Aorta (tissue), 5 donors: ENCODE measurements at regions not wholly inside any gene's neighbourhood (a gene's known extent, or its start where the extent isn't known, plus 50 kb on each side); places are given as distances from the start of the nearest gene placed in this dataset.

Experiments
- ATAC-seq: fragments of 200-7000 bp; cut with Tn5 transposase; one replicate; pipeline ENCODE4 v1.9.1; 2022; ENCODE audit warnings: moderate library complexity; ENCODE audit not compliant: low FRiP score
- DNase-seq, 2 donors: peaks; one replicate each; pipeline ENCODE4 v3.0.0-alpha.2; 2020
- H3K27ac ChIP-seq, 2 donors: one replicate each; pipeline ENCODE4 v1.5.1; 2013; ENCODE audit warnings: low read length in 2 of 2, mild to moderate bottlenecking in 2 of 2, moderate library complexity in 2 of 2, control low read depth in 1 of 2, inconsistent platforms in 1 of 2, low read depth in 1 of 2
- H3K27me3 ChIP-seq, 2 donors: one replicate each; pipeline ENCODE4 v1.6.1; 2013; ENCODE audit warnings: control low read depth in 1 of 2, low read length in 1 of 2, mild to moderate bottlenecking in 1 of 2, moderate library complexity in 1 of 2; ENCODE audit not compliant: insufficient read depth in 2 of 2, control insufficient read depth in 1 of 2
- H3K36me3 ChIP-seq, 2 donors: one replicate each; pipeline ENCODE4 v1.6.1; 2013; ENCODE audit warnings: control low read depth in 1 of 2, low read length in 1 of 2, mild to moderate bottlenecking in 1 of 2; ENCODE audit not compliant: insufficient read depth in 2 of 2, control insufficient read depth in 1 of 2
- H3K4me1 ChIP-seq, 2 donors: one replicate each; pipeline ENCODE4 v1.6.1; 2013; ENCODE audit warnings: low read length in 2 of 2, control low read depth in 1 of 2, mild to moderate bottlenecking in 1 of 2, moderate library complexity in 1 of 2; ENCODE audit not compliant: insufficient read depth in 2 of 2, control insufficient read depth in 1 of 2
- H3K4me3 ChIP-seq, 2 donors: one replicate each; pipeline ENCODE4 v1.5.1; 2013; ENCODE audit warnings: low read length in 2 of 2, control low read depth in 1 of 2, mild to moderate bottlenecking in 1 of 2
- H3K9me3 ChIP-seq: one replicate; pipeline ENCODE4 v1.6.1; 2013; ENCODE audit warnings: mild to moderate bottlenecking, low read length; ENCODE audit not compliant: control insufficient read depth
- WGBS, 2 donors: extraction: QIAGEN DNeasy Blood & Tissue Kit; methylation state at CpG; one replicate each; pipeline ENCODE4 v1.1.7; 2013; 5-methylcytosine and 5-hydroxymethylcytosine counted together
- intact Hi-C, 2 donors: fragments of 100-400 bp; cut with DNase I; formaldehyde crosslinking; loops; one replicate each; pipeline versions ENCODE4 v1.14.2 to v1.15.0; 2022
- donor health status: healthy with polysubstance abuse.
- donor health status: Bipolar disorder and iron deficiency.
- donor health status: DM: no; HTN: no; CAD: no.
- donor health status: DM: no; HTN: no; CAD: no.
- donor health status: DM: yes; HTN: yes; CAD: no.

GRCh38 chr2:53004413-53004812 lies 763.2 kb upstream of the CHAC2 start:
- Histone ChIP-seq H3K27ac (no peak overlapping the region), H3K36me3 (no peaks in the 10 kb centered on the region), H3K27me3 (no peaks in the 10 kb centered on the region), H3K9me3 (no peaks in the 10 kb centered on the region), H3K4me3 (no peak overlapping the region), H3K4me1 (no peaks in the 10 kb centered on the region)
- 88 to 99% methylated on average over 3 of the region's 3 CpGs for WGBS, 2 donors
- DNase-seq (no peak), ATAC-seq (no peak)
- intact Hi-C loops = no loop called here

GRCh38 chr2:52995424-52995823 lies 772.2 kb upstream of the CHAC2 start:
- H3K9me3 ChIP-seq = peaks cover 2% of the 10 kb centered on the region
- no peaks in the 10 kb centered on the region for H3K36me3 ChIP-seq
- no peak overlapping the region for H3K27ac ChIP-seq
- DNase-seq = no peak
- no peak overlapping the region for H3K4me3 ChIP-seq
- WGBS, 2 donors = 10 to 18% methylated on average over 2 of the region's 2 CpGs
- no peak for ATAC-seq
- H3K4me1 ChIP-seq = no peaks in the 10 kb centered on the region
- H3K27me3 ChIP-seq = no peaks in the 10 kb centered on the region
- intact Hi-C loops = no loop called here

- Histone ChIP-seq H3K4me3 (no peak overlapping the region), H3K9me3 (no peaks in the 10 kb centered on the region), H3K36me3 (no peaks in the 10 kb centered on the region), H3K27me3 (no peaks in the 10 kb centered on the region), H3K4me1 (no peaks in the 10 kb centered on the region), H3K27ac (no peak overlapping the region)
- intact Hi-C loops = no loop called here
- 54 to 56% methylated on average over 2 of the region's 2 CpGs for WGBS, 2 donors
- no peak for ATAC-seq
- no peak for DNase-seq
Measured at GRCh38 chr2:52976143-52976949, 791.3 kb upstream of the CHAC2 start.

- ATAC-seq (no peak), DNase-seq (no peak)
- 95 to 96% methylated on average over 1 of the region's 1 CpG for WGBS, 2 donors
- no peaks in the 10 kb centered on the region for H3K27me3 ChIP-seq
- H3K36me3 ChIP-seq = no peaks in the 10 kb centered on the region
- intact Hi-C loops = no loop called here
- H3K4me3 ChIP-seq = no peak overlapping the region
- H3K4me1 ChIP-seq = no peaks in the 10 kb centered on the region
- H3K27ac ChIP-seq = no peak overlapping the region
- no peaks in the 10 kb centered on the region for H3K9me3 ChIP-seq
Measured at GRCh38 chr2:52974127-52974526, 793.5 kb upstream of the CHAC2 start.

- Histone ChIP-seq H3K4me3 (no peak overlapping the region), H3K36me3 (no peaks in the 10 kb centered on the region), H3K9me3 (no peaks in the 10 kb centered on the region), H3K4me1 (no peaks in the 10 kb centered on the region), H3K27ac (no peak overlapping the region), H3K27me3 (no peaks in the 10 kb centered on the region)
- 72 to 82% methylated on average over 1 of the region's 1 CpG for WGBS, 2 donors
- DNase-seq = no peak
- ATAC-seq = no peak
- intact Hi-C loops = no loop called here
Measured at GRCh38 chr2:52970642-52971041, 797.0 kb upstream of the CHAC2 start.

- intact Hi-C loops = no loop called here
- WGBS, 2 donors = 29 to 32% methylated on average over 1 of the region's 1 CpG
- H3K27me3 ChIP-seq = no peaks in the 10 kb centered on the region
- ATAC-seq = no peak
- no peaks in the 10 kb centered on the region for H3K9me3 ChIP-seq
- H3K36me3 ChIP-seq = no peaks in the 10 kb centered on the region
- H3K4me1 ChIP-seq = no peaks in the 10 kb centered on the region
- no peak overlapping the region for H3K4me3 ChIP-seq
- H3K27ac ChIP-seq = no peak overlapping the region
- DNase-seq = no peak
Measured at GRCh38 chr2:52968043-52968442, 799.6 kb upstream of the CHAC2 start.

- intact Hi-C loops = no loop called here
Measured at GRCh38 chr2:52964916-52965530, 802.6 kb upstream of the CHAC2 start.

GRCh38 chr2:52961403-52961802 lies 806.2 kb upstream of the CHAC2 start:
- no peak for DNase-seq
- H3K4me1 ChIP-seq = no peaks in the 10 kb centered on the region
- ATAC-seq = no peak
- intact Hi-C loops = no loop called here
- H3K27me3 ChIP-seq = no peaks in the 10 kb centered on the region
- H3K9me3 ChIP-seq = no peaks in the 10 kb centered on the region
- H3K4me3 ChIP-seq = no peak overlapping the region
- no peaks in the 10 kb centered on the region for H3K36me3 ChIP-seq
- H3K27ac ChIP-seq = no peak overlapping the region

More at GRCh38 chr2:52964916-52965530, 802.6 kb upstream of the CHAC2 start:
- H3K27ac ChIP-seq = no peak overlapping the region
- ATAC-seq (no peak), DNase-seq (no peak)
- WGBS, 2 donors = 43 to 54% methylated on average over 4 of the region's 4 CpGs
- H3K9me3 ChIP-seq = no peaks in the 10 kb centered on the region
- no peak overlapping the region for H3K4me3 ChIP-seq
- no peaks in the 10 kb centered on the region for H3K36me3 ChIP-seq
- H3K27me3 ChIP-seq = no peaks in the 10 kb centered on the region
- no peaks in the 10 kb centered on the region for H3K4me1 ChIP-seq

- no peak overlapping the region for H3K4me3 ChIP-seq
- DNase-seq = no peak
- WGBS, 2 donors = 68 to 77% methylated on average over 3 of the region's 3 CpGs
- intact Hi-C loops = no loop called here
- H3K9me3 ChIP-seq = no peaks in the 10 kb centered on the region
- ATAC-seq = no peak
- H3K4me1 ChIP-seq = no peaks in the 10 kb centered on the region
- H3K27me3 ChIP-seq = no peaks in the 10 kb centered on the region
- no peaks in the 10 kb centered on the region for H3K36me3 ChIP-seq
- H3K27ac ChIP-seq = no peak overlapping the region
Measured at GRCh38 chr2:52960881-52961280, 806.7 kb upstream of the CHAC2 start.
